GM13976 (cell line): ENCODE measurements at regions not wholly inside any gene's neighbourhood (a gene's known extent, or its start where the extent isn't known, plus 50 kb on each side); places are given as distances from the start of the nearest gene placed in this dataset.

Experiments used
- DNase-seq: peaks from one replicate; pipeline ENCODE4 v3.0.0; 2012; ENCODE audit warnings: low spot score
- in situ Hi-C: fragments of 300-500 bp; cut with MboI; formaldehyde crosslinking; loops from one replicate; pipeline ENCODE4 v1.12.0; 2022; ENCODE audit warnings: low sequenced_read_pairs, mixed read lengths, inconsistent platforms; ENCODE audit not compliant: unreplicated experiment
- TF ChIP-seq, protein P1 (sequence below): IDR thresholded peaks from 2 replicates; pipeline ENCODE4 v1.5.1; 2012; ENCODE audit warnings: borderline replicate concordance, mild to moderate bottlenecking; ENCODE audit not compliant: insufficient read depth; ENCODE audit errors: extremely low read depth, missing control alignments, control extremely low read depth

DNA sequence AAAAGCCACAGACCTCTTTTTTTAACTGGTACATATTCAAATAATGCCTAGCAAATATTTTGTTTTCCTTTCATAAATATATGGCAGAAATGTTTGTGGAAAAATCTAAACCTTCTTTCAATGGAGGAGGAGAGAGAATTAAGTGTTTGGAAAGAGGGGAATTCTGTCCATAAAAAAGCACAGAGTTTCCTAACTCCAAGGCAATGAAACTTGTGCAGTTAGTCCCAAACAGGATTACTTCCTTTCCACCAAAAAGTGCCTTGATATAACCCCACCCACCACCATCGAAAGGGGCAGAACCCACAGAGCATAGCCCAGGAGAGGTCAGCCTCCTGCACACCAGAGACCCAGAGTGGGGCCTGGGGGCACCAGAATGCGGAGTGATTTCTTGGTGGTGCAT is 106.3 kb downstream of the OGFRL1 start:
- in situ Hi-C loops = loop anchor here (25.0 kb wide), 1 partner anchor 692 kb away; no protein-coding TSS in a partner anchor
- no peak for DNase-seq
- TF ChIP-seq, protein P1, sequence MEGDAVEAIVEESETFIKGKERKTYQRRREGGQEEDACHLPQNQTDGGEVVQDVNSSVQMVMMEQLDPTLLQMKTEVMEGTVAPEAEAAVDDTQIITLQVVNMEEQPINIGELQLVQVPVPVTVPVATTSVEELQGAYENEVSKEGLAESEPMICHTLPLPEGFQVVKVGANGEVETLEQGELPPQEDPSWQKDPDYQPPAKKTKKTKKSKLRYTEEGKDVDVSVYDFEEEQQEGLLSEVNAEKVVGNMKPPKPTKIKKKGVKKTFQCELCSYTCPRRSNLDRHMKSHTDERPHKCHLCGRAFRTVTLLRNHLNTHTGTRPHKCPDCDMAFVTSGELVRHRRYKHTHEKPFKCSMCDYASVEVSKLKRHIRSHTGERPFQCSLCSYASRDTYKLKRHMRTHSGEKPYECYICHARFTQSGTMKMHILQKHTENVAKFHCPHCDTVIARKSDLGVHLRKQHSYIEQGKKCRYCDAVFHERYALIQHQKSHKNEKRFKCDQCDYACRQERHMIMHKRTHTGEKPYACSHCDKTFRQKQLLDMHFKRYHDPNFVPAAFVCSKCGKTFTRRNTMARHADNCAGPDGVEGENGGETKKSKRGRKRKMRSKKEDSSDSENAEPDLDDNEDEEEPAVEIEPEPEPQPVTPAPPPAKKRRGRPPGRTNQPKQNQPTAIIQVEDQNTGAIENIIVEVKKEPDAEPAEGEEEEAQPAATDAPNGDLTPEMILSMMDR = no peak

DNA sequence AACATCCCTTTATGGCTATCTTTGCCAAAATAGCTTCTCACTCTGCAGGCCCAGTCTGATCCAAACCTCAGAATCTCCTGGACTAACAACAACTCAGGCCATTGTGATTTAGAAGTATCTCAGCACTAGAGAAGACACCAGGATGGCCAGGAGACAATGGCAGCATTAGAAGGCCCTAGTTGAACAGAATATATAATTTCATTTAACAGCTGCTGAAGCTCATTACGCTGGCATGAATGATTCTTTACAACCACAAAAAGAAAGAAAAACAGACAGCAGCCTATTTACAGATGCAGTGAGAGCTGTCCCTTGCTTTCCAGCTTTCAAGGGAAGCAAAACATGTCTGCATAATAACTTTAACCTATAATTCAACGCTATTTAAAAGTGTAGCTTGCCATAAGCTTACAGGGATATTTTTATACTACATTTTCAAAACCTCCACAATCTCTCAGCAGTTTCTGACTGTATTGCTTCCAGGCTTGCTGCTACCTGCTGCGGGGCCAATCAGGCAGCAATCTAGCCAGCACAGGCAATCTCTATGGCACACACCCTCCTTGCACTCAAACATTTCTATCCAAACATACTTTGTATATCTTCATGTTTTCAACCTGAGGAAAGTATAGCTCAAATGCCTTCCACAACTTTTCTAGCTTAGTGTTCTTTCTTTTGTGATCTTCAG is 107.3 kb downstream of the OGFRL1 start:
- DNase-seq = no peak
- in situ Hi-C loops = loop anchor here (25.0 kb wide), 1 partner anchor 691 kb away; no protein-coding TSS in a partner anchor
- TF ChIP-seq, protein P1 = no peak

DNA sequence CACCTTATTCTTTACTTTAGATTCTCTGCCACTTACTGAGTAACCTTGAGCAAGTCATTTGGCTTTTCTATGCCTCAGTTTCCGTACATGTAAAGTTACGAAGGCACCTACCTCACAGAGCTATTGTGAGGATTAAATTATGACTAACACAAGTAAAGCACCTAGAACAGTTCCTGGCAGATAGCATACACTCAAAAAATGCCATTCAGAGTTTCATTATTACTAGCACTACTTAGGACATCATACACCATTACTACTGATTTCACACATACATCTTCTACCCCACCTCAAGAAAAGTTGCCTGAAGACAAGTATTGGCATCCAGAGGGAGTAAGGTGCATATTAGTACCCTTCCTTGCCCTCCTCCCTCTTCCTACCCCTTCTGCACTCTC is 107.8 kb downstream of the OGFRL1 start:
- no peak for DNase-seq
- in situ Hi-C loops = loop anchor here (25.0 kb wide), 1 partner anchor 691 kb away; no protein-coding TSS in a partner anchor
- TF ChIP-seq, protein P1 = no peak

DNA sequence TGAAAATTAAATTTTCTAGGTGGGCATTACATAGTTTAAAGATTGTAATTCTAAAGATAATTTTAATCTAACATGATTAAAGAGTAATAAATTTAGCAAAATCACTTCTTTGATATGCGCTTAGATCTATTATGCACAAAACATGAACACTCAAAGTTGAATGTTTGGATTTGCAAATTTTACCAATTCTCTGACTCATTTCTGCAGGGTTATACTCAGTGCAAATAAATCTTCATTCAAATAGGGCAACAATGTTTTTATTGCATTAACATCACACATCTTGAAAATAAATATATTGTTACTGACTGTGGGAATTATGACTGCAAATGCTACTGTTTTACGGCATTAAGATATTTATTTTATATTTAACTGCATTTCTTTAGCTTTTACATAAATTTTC is 110.7 kb downstream of the OGFRL1 start:
- TF ChIP-seq, protein P1 = no peak
- DNase-seq = no peak
- in situ Hi-C loops = loop anchor here (25.0 kb wide), 1 partner anchor 688 kb away; no protein-coding TSS in a partner anchor

DNA sequence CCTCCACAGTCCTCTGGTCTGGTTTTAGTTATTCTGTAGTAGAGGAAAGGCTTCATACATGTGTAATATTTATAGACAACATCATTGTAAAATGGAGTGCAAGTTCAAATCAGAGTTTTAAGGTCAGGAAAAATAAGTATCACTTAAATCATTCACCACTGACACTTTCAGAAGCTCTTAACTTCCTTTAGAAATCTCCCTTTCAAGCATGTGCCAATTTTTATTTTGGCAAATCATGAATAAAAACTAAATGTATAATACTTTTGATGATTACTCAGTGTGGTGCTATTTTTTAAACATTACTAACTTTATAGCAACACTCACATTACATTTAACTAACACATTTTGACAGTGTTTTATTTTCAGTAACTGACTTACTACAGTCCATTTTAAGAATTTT is 112.2 kb downstream of the OGFRL1 start:
- in situ Hi-C loops = no loop called here
- TF ChIP-seq, protein P1 = no peak
- DNase-seq = no peak

DNA sequence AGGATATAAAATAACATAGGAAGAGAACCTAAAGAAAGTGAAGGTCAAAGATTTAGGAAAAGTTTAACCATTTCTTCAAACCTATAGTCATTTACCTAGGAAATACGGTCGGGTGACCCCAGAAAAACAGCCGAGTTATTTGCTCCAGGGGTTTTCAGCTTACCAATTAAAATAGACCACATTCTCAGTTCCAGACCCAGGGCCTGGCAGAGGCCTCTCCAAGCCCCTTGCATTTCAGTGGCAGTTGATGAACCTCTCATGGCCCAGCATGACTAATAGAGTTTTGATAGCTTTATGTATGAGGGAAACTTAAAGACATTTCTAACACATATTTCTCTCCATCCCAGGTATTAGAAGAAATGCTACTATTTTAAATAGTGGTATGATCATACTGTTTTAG is 113.5 kb downstream of the OGFRL1 start:
- no peak for DNase-seq
- in situ Hi-C loops = no loop called here
- TF ChIP-seq, protein P1 = no peak

DNA sequence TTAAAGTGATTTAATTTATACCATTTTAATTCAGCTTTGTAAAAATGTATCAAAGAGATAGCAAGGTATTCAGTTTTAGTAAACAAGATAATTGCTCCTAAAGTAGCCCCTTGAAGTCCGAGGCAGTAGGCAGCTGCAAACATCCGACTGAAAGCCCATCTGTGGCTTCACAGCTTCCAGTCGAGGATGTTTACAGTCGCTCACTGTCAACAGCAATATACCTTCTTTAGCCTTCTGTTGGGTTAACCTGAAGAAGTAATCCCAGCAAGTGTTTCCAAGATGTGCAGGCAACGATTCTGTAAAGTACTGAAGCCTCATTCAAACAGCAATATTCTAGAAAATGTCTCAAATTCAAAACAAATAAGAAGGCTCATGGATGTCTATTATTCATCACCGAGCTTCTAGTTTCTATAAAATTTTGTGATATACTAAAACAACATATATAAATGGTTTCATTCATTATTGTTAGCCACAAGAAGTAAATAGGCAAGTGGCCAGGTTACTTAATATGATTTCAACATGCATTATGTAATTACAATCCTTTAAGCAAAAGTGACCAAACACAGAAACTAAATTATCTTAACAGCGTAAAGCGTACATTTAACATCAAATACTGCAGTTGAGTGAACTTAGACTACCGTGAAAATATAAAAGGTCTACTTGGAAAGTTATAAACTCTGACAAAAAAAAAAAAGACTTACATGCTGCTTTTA is 115.0 kb downstream of the OGFRL1 start:
- in situ Hi-C loops = no loop called here
- TF ChIP-seq, protein P1 = no peak
- no peak for DNase-seq
